Gastroesophageal sphincter (tissue), 3 donors: ENCODE measurements at regions not wholly inside any gene's neighbourhood (a gene's known extent, or its start where the extent isn't known, plus 50 kb on each side); places are given as distances from the start of the nearest gene placed in this dataset.

Experiments used
- CTCF ChIP-seq, 4 experiments: fragments of 200-600 bp in 2 of 4; fragments of 450-650 bp in 2 of 4; sonication (generic) in 1 of 4; IDR thresholded peaks; one replicate each; pipeline ENCODE4 v1.5.1; 2017 to 2019; ENCODE audit warnings: antibody characterized with exemption in 4 of 4, mild to moderate bottlenecking in 2 of 4, moderate library complexity in 2 of 4
- EP300 ChIP-seq: sonication (generic); formaldehyde crosslinking; IDR thresholded peaks from one replicate; pipeline ENCODE4 v1.6.1; 2017; ENCODE audit warnings: antibody characterized with exemption, mild to moderate bottlenecking
- POLR2A ChIP-seq, 2 donors: fragments of 450-650 bp; IDR thresholded peaks; one replicate each; pipeline ENCODE4 v1.6.1; 2017; ENCODE audit warnings: antibody characterized with exemption in 2 of 2, mild to moderate bottlenecking in 2 of 2, moderate library complexity in 1 of 2

DNA sequence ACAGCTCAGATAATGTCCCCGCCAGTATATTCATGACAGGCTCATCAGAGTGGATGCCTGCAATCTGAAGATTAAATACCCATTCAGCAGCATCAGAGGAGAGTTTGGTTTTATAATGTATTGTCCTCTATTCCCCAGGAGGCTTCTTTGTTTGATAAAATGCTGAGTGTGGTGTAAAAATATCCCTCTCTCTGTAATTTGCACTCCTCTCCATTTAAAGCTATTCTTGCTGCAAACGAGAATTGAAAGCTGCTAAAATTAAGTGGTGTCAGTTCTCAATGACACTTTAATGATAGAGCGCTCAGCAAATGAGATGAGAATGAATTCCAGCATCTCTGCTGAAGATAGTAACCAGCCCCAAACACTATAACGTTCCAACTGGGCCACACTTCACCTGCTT is 205.7 kb upstream of the RRP15 start:
- TF ChIP-seq CTCF (IDR thresholded peaks at IDR 0.05) (no peak), POLR2A (IDR thresholded peaks at IDR 0.05) (no peak), EP300 (no peak)
